NCI-H2171 treated with DMSO at 0.1 percent for 48 hours (cell line): ENCODE measurements at regions not wholly inside any gene's neighbourhood (a gene's known extent, or its start where the extent isn't known, plus 50 kb on each side); places are given as distances from the start of the nearest gene placed in this dataset.

ENCODE experiments used
- DNase-seq: peaks from one replicate; lab custom pipeline; 2025; lab: John Stamatoyannopoulos, UW

- no peak for DNase-seq
Observed at GRCh38 chr13:53204598-53204997, 176.0 kb downstream of the OLFM4 start.

DNA sequence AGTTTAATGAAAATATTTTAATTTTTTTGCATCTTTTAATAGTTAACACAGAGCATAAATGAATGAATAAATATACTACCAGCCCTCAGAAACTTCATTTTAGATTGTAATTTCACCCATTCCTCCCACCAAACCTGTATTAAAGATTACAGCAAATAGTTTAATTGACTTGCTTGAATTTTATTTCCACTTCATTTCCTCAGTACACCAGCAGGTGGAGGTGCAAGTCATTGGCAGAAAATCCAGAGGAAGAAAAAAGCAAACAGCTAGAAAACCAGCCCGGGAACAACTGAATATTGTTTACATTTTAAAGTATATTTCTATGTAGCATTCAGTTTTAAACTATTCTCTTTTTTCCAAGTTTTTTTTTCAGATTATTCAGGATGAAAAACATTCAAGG lies 177.8 kb downstream of the OLFM4 start:
- peak; percentile 21 for DNase-seq

DNA sequence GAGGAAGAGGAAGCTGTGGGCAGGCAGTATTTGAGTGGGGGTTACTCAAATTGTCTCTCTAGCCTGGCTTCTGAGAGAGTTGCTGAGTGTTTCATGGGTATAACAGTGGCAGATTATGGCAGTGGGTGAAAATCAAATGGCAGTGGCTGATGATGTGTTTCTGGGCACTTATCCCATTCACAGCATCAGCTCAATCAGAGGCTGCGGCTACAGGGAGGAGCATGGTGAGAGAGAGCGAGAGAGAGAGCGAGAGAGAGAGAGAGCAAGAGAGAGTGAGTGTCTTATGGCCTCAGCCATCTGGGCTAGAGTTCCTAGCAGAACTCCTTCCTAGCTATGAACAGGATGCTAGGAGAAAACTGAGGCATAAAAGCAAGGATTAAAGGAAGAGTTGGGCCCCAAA lies 178.9 kb downstream of the OLFM4 start:
- no peak for DNase-seq

- peak; percentile 10 for DNase-seq
Observed at GRCh38 chr13:53214433-53214832, 185.8 kb downstream of the OLFM4 start.

DNA sequence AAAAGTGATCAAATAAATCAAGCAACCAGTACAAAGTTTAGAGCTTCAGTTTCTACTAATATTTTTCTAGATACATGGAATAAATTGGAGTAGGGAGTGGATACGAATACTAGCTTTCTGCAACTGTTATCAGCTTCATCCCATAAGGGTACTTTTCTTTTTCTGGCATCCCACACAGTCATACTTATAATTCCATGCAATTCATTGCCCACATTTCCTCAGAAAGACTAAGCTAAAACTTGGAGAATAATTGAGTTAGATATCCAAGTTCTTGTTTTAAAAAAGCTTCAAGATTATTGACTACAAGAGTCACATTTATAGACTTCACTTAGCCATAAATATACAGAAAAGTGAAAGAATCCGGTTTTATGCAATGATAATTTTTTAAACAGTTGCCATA lies 186.9 kb downstream of the OLFM4 start:
- no peak for DNase-seq

DNA sequence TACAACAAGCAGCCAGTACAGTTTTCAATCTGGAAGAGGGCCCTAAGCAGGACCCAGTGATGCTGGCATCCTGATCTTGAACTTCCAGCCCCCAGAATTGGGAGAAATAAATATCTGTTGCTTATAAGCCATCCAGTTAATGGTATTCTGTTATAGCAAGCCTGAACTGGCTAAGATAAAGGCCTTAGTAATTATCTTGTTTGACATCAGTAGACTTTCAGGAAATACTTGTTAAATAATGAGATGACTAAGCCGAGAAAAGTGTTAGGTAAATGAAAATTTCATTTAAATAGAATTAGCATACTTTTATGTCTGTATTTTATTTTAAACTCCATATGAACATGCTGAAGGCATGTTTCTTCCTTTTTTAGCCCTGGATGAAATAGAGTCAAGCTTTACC lies 188.2 kb downstream of the OLFM4 start:
- DNase-seq = no peak

GRCh38 chr13:53217194-53217593 lies 188.6 kb downstream of the OLFM4 start:
- DNase-seq = no peak

GRCh38 chr13:53220038-53220437 lies 191.4 kb downstream of the OLFM4 start:
- no peak for DNase-seq

- no peak for DNase-seq
Observed at GRCh38 chr13:53237696-53238095, 209.1 kb downstream of the OLFM4 start.

GRCh38 chr13:53238261-53238660 lies 209.6 kb downstream of the OLFM4 start:
- no peak for DNase-seq

DNA sequence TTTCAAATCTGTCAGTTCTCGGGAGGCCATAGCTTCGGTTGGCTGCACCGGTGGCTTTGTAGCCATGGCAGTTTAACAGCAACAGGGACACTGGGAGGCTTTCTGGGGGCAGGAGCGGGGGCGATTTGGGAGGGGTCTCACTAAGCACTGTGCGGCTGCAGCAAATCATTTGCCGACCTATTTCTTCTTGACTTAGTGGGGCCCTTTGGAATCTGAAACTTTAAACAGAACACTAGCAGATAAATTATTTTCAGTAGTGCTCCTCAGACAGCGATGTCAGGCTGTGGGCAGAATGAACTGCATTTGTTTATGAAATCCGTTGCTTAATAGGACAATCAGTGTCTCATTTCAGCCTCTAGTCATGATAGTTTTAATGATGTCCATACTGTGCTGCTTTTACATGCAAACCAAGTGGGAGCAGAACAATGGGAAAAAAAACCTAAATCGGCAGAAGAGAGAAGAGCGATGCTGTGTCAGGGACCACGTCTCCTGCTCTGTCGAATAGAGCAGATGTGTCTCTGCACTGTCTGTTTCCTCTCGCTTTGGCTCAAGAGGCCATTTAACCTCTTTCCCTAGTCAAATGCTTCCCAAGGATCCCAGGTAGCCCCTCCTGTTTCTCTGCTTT lies 211.9 kb downstream of the OLFM4 start:
- no peak for DNase-seq

GRCh38 chr13:53241891-53242348 lies 213.3 kb downstream of the OLFM4 start:
- DNase-seq = peak; percentile 83

GRCh38 chr13:53249236-53249635 lies 220.6 kb downstream of the OLFM4 start:
- DNase-seq = no peak

DNA sequence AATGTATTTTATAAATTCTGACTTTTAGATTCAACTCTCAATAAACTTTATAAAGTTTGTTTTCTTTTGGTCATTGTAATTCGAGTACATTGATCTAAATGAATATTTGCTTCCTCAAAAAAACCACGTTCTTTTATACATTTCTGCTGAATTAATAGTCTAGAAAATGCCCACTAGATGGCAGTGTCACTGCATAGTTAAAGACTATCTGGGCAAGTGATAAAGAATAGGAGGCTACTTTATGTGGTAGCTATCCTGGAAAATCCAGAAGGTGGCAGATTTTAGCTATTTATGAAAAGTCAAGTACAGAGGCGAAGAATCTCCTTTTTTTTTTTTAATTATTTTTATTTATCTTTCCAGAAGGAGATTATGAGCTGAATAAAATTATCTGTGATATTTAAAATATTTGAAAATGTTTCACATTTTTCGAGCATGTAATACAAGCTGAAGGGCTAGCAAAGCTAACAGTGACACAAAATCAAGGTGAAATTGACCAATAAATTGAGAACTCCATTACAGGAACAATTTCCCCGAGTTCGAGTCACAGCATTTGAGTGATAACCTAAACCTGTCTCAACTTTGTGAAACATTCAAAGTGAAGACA lies 221.8 kb downstream of the OLFM4 start:
- peak; percentile 89 for DNase-seq

DNA sequence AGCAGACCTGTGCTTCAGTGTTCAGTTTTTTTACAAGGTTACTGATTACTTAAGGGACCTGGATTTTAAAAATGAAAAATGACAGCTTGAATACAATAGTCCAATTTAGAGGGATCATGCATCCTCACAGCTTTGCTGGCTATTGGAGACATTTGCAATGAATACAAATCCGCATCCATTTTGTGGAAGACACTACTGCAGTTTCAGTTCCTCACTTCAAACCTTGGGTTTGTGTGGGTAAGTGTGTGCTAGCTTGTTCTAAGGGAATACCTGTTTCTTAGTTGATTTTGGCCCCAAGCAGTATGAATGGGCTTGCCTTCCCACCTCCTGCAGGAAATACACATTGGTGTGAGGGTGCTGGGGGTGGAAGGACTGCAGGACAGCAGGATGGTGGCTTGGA lies 222.4 kb downstream of the OLFM4 start:
- no peak for DNase-seq

- no peak for DNase-seq
Observed at GRCh38 chr13:53254500-53254899, 225.9 kb downstream of the OLFM4 start.

DNA sequence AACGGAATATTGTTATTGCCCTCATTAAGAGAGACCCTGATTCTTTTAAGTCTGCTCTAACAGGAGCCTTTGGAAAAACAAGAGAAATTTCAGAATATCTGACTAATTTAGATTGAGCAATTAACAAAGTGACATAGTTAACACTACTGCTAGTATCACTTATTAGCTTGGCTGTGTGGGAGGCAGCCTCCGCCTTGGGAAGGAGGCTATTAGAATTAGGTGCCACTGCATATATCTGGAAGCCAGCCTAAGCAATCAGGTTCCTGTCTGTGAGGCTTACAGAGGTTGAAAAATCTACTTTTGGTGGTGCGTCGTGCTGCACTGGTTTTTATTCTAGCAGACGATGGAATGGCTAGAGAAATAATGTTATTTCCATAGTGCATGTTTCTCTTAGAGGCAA lies 227.2 kb downstream of the OLFM4 start:
- DNase-seq = no peak

DNA sequence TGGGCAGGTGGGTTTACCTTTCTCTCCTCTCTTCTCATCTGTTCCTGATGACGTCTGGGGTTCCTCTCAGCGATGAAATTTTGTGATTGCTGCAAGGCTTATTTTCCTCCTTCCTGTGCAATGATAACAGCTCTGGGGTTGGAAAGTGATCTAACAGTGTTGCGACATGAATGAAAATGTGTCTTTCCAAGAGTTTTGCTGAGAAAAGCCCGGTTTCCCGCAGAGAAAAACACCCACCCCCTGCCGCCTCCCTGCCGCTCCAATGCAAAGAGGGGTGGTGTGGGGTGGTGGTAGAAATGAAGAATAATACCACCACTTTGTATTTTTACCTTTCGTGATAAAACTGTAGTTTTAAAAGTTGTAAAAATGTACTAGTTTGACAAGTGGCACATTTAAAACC lies 232.0 kb downstream of the OLFM4 start:
- DNase-seq = no peak

- no peak for DNase-seq
Observed at GRCh38 chr13:53264751-53265385, 236.3 kb downstream of the OLFM4 start.

- DNase-seq = no peak
Observed at GRCh38 chr13:53266757-53267156, 238.1 kb downstream of the OLFM4 start.

- DNase-seq = no peak
Observed at GRCh38 chr13:53269634-53270033, 241.0 kb downstream of the OLFM4 start.

- DNase-seq = no peak
Observed at GRCh38 chr13:53272873-53273272, 244.3 kb downstream of the OLFM4 start.

DNA sequence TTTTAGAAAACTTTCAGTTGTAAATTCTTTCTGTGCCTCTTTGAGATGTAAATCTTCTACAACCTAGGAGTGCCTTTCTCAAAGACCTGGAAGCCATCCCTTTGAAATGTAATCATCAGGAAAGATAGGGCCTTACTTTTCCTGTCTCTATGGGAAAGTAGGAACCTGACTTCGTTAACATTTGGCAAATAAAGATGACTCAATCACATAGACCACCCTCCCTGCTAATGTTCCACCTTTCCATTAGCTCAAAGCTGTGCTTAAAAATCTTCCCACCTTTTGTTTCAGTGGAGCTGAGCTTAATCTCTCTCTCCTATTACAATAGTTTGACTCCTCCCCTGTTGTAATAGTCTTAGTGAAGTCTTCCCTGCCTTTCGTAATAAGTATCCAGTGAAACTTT lies 247.7 kb downstream of the OLFM4 start:
- no peak for DNase-seq

DNA sequence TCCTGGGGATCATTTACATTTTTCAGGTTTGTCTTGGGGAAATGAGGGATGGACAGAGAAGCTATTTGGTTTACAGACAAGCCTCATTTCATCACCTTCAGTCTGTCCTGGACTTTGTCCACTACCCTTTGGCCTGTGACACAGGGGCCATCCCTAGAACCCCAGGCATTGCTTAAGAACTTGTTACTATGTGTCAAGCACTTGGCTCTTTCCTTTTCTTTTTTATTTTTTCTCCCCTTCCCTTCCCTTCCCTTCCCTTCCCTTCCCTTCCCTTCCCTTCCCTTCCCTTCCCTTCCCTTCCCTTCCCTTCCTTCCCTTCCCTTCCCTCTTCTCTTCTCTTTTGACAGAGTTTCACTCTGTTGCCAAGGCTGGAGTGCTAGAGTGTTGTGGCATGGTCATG lies 253.1 kb downstream of the OLFM4 start:
- no peak for DNase-seq
